ENCODE measurements at regions not wholly inside any gene's neighbourhood (a gene's known extent, or its start where the extent isn't known, plus 50 kb on each side); places are given as distances from the start of the nearest gene placed in this dataset.

GRCh38 chr3:68060910-68061309 is 406.5 kb upstream of the SUCLG2 start:
- Histone ChIP-seq H3K27me3 (ENCODE audit: insufficient read depth, low read length, poor library complexity) (no peaks in the 10 kb centered on the region), H3K27ac (ENCODE audit: low read depth, low read length) (no peak overlapping the region), H2BK15ac (replicated peaks; ENCODE audit: low read depth) (no peak overlapping the region), H3K4ac (ENCODE audit: low read depth, low read length) (no peak overlapping the region), H3K36me3 (ENCODE audit: control insufficient read depth, insufficient read depth, low read length) (no peaks in the 10 kb centered on the region), H3K4me3 (ENCODE audit: low read length) (no peak overlapping the region), H2BK5ac (ENCODE audit: low read length) (no peak overlapping the region), H2BK120ac (ENCODE audit: low read depth, low read length) (no peak overlapping the region), H2AK5ac (ENCODE audit: low read length) (no peak overlapping the region), H3K23ac (ENCODE audit: low read length) (no peak overlapping the region), H3K79me2 (ENCODE audit: control insufficient read depth, insufficient read depth, low read length) (no peaks in the 10 kb centered on the region), H4K8ac (ENCODE audit: low read depth, low read length) (no peak overlapping the region), H3K18ac (ENCODE audit: low read length) (no peak overlapping the region), H3K4me1 (ENCODE audit: control insufficient read depth, low read depth, low read length) (no peaks in the 10 kb centered on the region), H3K79me1 (ENCODE audit: low read length) (no peaks in the 10 kb centered on the region), H4K5ac (ENCODE audit: low read length) (no peak overlapping the region), H3K9ac (ENCODE audit: low read length) (no peak overlapping the region), H3K56ac (ENCODE audit: low read length) (no peak overlapping the region), H3K4me2 (ENCODE audit: low read length) (no peak overlapping the region)
- WGBS (ENCODE audit: extremely low coverage, insufficient coverage, low lambda C conversion rate) = no CpG with 5 or more reads among the region's 5 CpGs
- no peak for DNase-seq

GRCh38 chr3:68060191-68060590 is 405.8 kb upstream of the SUCLG2 start:
- Histone ChIP-seq H4K5ac (ENCODE audit: low read length) (no peak overlapping the region), H3K79me2 (ENCODE audit: control insufficient read depth, insufficient read depth, low read length) (no peaks in the 10 kb centered on the region), H3K4me1 (ENCODE audit: control insufficient read depth, low read depth, low read length) (no peaks in the 10 kb centered on the region), H3K79me1 (ENCODE audit: low read length) (no peaks in the 10 kb centered on the region), H3K4me3 (ENCODE audit: low read length) (no peak overlapping the region), H4K8ac (ENCODE audit: low read depth, low read length) (no peak overlapping the region), H2BK15ac (replicated peaks; ENCODE audit: low read depth) (no peak overlapping the region), H3K9ac (ENCODE audit: low read length) (no peak overlapping the region), H2AK5ac (ENCODE audit: low read length) (no peak overlapping the region), H2BK5ac (ENCODE audit: low read length) (no peak overlapping the region), H3K27me3 (ENCODE audit: insufficient read depth, low read length, poor library complexity) (no peaks in the 10 kb centered on the region), H3K23ac (ENCODE audit: low read length) (no peak overlapping the region), H2BK120ac (ENCODE audit: low read depth, low read length) (no peak overlapping the region), H3K4me2 (ENCODE audit: low read length) (no peak overlapping the region), H3K36me3 (ENCODE audit: control insufficient read depth, insufficient read depth, low read length) (no peaks in the 10 kb centered on the region), H3K27ac (ENCODE audit: low read depth, low read length) (no peak overlapping the region), H3K4ac (ENCODE audit: low read depth, low read length) (no peak overlapping the region), H3K56ac (ENCODE audit: low read length) (no peak overlapping the region), H3K18ac (ENCODE audit: low read length) (no peak overlapping the region)
- WGBS (ENCODE audit: extremely low coverage, insufficient coverage, low lambda C conversion rate) = no CpG with 5 or more reads among the region's 3 CpGs
- DNase-seq = peak; percentile 19

- no peaks in the 10 kb centered on the region for H3K4me1 ChIP-seq (ENCODE audit: control insufficient read depth, low read depth, low read length)
- H3K4me2 ChIP-seq (ENCODE audit: low read length) = no peak overlapping the region
- H2BK5ac ChIP-seq (ENCODE audit: low read length) = no peak overlapping the region
- H3K79me1 ChIP-seq (ENCODE audit: low read length) = no peaks in the 10 kb centered on the region
- no peak overlapping the region for H3K23ac ChIP-seq (ENCODE audit: low read length)
- no peak overlapping the region for H2AK5ac ChIP-seq (ENCODE audit: low read length)
- no peak overlapping the region for H3K18ac ChIP-seq (ENCODE audit: low read length)
- H4K5ac ChIP-seq (ENCODE audit: low read length) = no peak overlapping the region
- H3K9ac ChIP-seq (ENCODE audit: low read length) = no peak overlapping the region
- no peaks in the 10 kb centered on the region for H3K36me3 ChIP-seq (ENCODE audit: control insufficient read depth, insufficient read depth, low read length)
- H3K79me2 ChIP-seq (ENCODE audit: control insufficient read depth, insufficient read depth, low read length) = no peaks in the 10 kb centered on the region
- no peak overlapping the region for H2BK15ac ChIP-seq (replicated peaks; ENCODE audit: low read depth)
- H3K4ac ChIP-seq (ENCODE audit: low read depth, low read length) = no peak overlapping the region
- WGBS (ENCODE audit: extremely low coverage, insufficient coverage, low lambda C conversion rate) = no CpG with 5 or more reads among the region's 3 CpGs
- no peak overlapping the region for H2BK120ac ChIP-seq (ENCODE audit: low read depth, low read length)
- no peak overlapping the region for H3K27ac ChIP-seq (ENCODE audit: low read depth, low read length)
- no peaks in the 10 kb centered on the region for H3K27me3 ChIP-seq (ENCODE audit: insufficient read depth, low read length, poor library complexity)
- H4K8ac ChIP-seq (ENCODE audit: low read depth, low read length) = no peak overlapping the region
- H3K4me3 ChIP-seq (ENCODE audit: low read length) = no peak overlapping the region
- DNase-seq = no peak
- no peak overlapping the region for H3K56ac ChIP-seq (ENCODE audit: low read length)
These were observed 405.3 kb upstream of the SUCLG2 start for GRCh38 chr3:68059628-68060152.

GRCh38 chr3:68057637-68058320 is 403.4 kb upstream of the SUCLG2 start:
- H2BK120ac ChIP-seq (ENCODE audit: low read depth, low read length) = no peak overlapping the region
- H3K27me3 ChIP-seq (ENCODE audit: insufficient read depth, low read length, poor library complexity) = no peaks in the 10 kb centered on the region
- no peak overlapping the region for H3K18ac ChIP-seq (ENCODE audit: low read length)
- no peak overlapping the region for H2BK5ac ChIP-seq (ENCODE audit: low read length)
- no peaks in the 10 kb centered on the region for H3K36me3 ChIP-seq (ENCODE audit: control insufficient read depth, insufficient read depth, low read length)
- no peak overlapping the region for H3K9ac ChIP-seq (ENCODE audit: low read length)
- no peaks in the 10 kb centered on the region for H3K79me2 ChIP-seq (ENCODE audit: control insufficient read depth, insufficient read depth, low read length)
- no CpG with 5 or more reads among the region's 2 CpGs for WGBS (ENCODE audit: extremely low coverage, insufficient coverage, low lambda C conversion rate)
- H4K8ac ChIP-seq (ENCODE audit: low read depth, low read length) = no peak overlapping the region
- H3K27ac ChIP-seq (ENCODE audit: low read depth, low read length) = no peak overlapping the region
- no peak overlapping the region for H3K56ac ChIP-seq (ENCODE audit: low read length)
- H3K4me2 ChIP-seq (ENCODE audit: low read length) = no peak overlapping the region
- H3K4me1 ChIP-seq (ENCODE audit: control insufficient read depth, low read depth, low read length) = no peaks in the 10 kb centered on the region
- no peak for DNase-seq
- no peak overlapping the region for H2AK5ac ChIP-seq (ENCODE audit: low read length)
- no peak overlapping the region for H4K5ac ChIP-seq (ENCODE audit: low read length)
- H2BK15ac ChIP-seq (replicated peaks; ENCODE audit: low read depth) = no peak overlapping the region
- H3K79me1 ChIP-seq (ENCODE audit: low read length) = no peaks in the 10 kb centered on the region
- H3K4ac ChIP-seq (ENCODE audit: low read depth, low read length) = no peak overlapping the region
- H3K4me3 ChIP-seq (ENCODE audit: low read length) = no peak overlapping the region
- no peak overlapping the region for H3K23ac ChIP-seq (ENCODE audit: low read length)

- Histone ChIP-seq H3K27ac (ENCODE audit: low read depth, low read length) (no peak overlapping the region), H3K4me1 (ENCODE audit: control insufficient read depth, low read depth, low read length) (no peaks in the 10 kb centered on the region), H3K18ac (ENCODE audit: low read length) (no peak overlapping the region), H3K79me1 (ENCODE audit: low read length) (no peaks in the 10 kb centered on the region), H2BK15ac (replicated peaks; ENCODE audit: low read depth) (no peak overlapping the region), H3K23ac (ENCODE audit: low read length) (no peak overlapping the region), H4K5ac (ENCODE audit: low read length) (no peak overlapping the region), H3K79me2 (ENCODE audit: control insufficient read depth, insufficient read depth, low read length) (no peaks in the 10 kb centered on the region), H3K27me3 (ENCODE audit: insufficient read depth, low read length, poor library complexity) (no peaks in the 10 kb centered on the region), H2AK5ac (ENCODE audit: low read length) (no peak overlapping the region), H3K4me3 (ENCODE audit: low read length) (no peak overlapping the region), H4K8ac (ENCODE audit: low read depth, low read length) (no peak overlapping the region), H3K4ac (ENCODE audit: low read depth, low read length) (no peak overlapping the region), H2BK5ac (ENCODE audit: low read length) (no peak overlapping the region), H3K36me3 (ENCODE audit: control insufficient read depth, insufficient read depth, low read length) (no peaks in the 10 kb centered on the region), H3K9ac (ENCODE audit: low read length) (no peak overlapping the region), H3K4me2 (ENCODE audit: low read length) (no peak overlapping the region), H3K56ac (ENCODE audit: low read length) (no peak overlapping the region), H2BK120ac (ENCODE audit: low read depth, low read length) (no peak overlapping the region)
- no CpG with 5 or more reads among the region's 2 CpGs for WGBS (ENCODE audit: extremely low coverage, insufficient coverage, low lambda C conversion rate)
- peak; percentile 9 for DNase-seq
These were observed 402.1 kb upstream of the SUCLG2 start for GRCh38 chr3:68056556-68056955.

- Histone ChIP-seq H3K27ac (ENCODE audit: low read depth, low read length) (no peak overlapping the region), H2BK15ac (replicated peaks; ENCODE audit: low read depth) (no peak overlapping the region)
- WGBS (ENCODE audit: extremely low coverage, insufficient coverage, low lambda C conversion rate) = no CpG with 5 or more reads among the region's 4 CpGs
These were observed 400.8 kb upstream of the SUCLG2 start for GRCh38 chr3:68055215-68055614.

More at GRCh38 chr3:68055215-68055614, 400.8 kb upstream of the SUCLG2 start:
- no peak for DNase-seq
- Histone ChIP-seq H2BK5ac (ENCODE audit: low read length) (no peak overlapping the region), H3K4me3 (ENCODE audit: low read length) (no peak overlapping the region), H3K4me1 (ENCODE audit: control insufficient read depth, low read depth, low read length) (no peaks in the 10 kb centered on the region), H3K18ac (ENCODE audit: low read length) (no peak overlapping the region), H3K4me2 (ENCODE audit: low read length) (no peak overlapping the region), H2AK5ac (ENCODE audit: low read length) (no peak overlapping the region), H3K27me3 (ENCODE audit: insufficient read depth, low read length, poor library complexity) (no peaks in the 10 kb centered on the region), H3K4ac (ENCODE audit: low read depth, low read length) (no peak overlapping the region), H4K8ac (ENCODE audit: low read depth, low read length) (no peak overlapping the region), H3K79me2 (ENCODE audit: control insufficient read depth, insufficient read depth, low read length) (no peaks in the 10 kb centered on the region), H3K79me1 (ENCODE audit: low read length) (no peaks in the 10 kb centered on the region), H3K36me3 (ENCODE audit: control insufficient read depth, insufficient read depth, low read length) (no peaks in the 10 kb centered on the region), H3K23ac (ENCODE audit: low read length) (no peak overlapping the region), H3K56ac (ENCODE audit: low read length) (no peak overlapping the region), H2BK120ac (ENCODE audit: low read depth, low read length) (no peak overlapping the region), H4K5ac (ENCODE audit: low read length) (no peak overlapping the region), H3K9ac (ENCODE audit: low read length) (no peak overlapping the region)
